NCI-H524 (cell line): ENCODE measurements at regions not wholly inside any gene's neighbourhood (a gene's known extent, or its start where the extent isn't known, plus 50 kb on each side); places are given as distances from the start of the nearest gene placed in this dataset.

ENCODE experiments used
- DNase-seq, 2 experiments: peaks; one replicate each; lab custom pipeline; 2025; lab: John Stamatoyannopoulos, UW

- DNase-seq: no peak
Observed at GRCh38 chr7:22911889-22912288, 89.2 kb upstream of the TOMM7 start.

GRCh38 chr7:22909917-22910316 is 87.3 kb upstream of the TOMM7 start:
- DNase-seq: no peak

- no peak for DNase-seq
Observed at GRCh38 chr7:22907805-22908204, 85.2 kb upstream of the TOMM7 start.

DNA sequence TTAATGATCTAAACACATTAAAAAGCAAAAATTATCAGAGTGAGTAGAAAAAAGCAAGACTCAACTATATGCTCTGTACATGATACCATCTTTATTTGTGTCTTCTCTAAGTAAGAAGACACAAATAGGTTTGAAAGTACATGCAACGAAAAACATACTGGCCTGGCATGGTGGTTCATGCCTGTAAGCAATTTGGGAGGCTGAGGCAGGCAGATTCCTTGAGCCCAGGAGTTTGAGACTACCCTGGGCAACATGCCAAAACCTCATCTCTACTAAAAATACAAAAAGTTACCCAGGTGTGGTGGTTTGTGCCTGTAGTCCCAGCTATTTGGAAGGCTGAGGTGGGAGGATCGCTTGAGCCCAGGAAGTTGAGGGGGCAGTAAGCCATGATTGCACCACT is 78.1 kb upstream of the TOMM7 start:
- DNase-seq: no peak

DNA sequence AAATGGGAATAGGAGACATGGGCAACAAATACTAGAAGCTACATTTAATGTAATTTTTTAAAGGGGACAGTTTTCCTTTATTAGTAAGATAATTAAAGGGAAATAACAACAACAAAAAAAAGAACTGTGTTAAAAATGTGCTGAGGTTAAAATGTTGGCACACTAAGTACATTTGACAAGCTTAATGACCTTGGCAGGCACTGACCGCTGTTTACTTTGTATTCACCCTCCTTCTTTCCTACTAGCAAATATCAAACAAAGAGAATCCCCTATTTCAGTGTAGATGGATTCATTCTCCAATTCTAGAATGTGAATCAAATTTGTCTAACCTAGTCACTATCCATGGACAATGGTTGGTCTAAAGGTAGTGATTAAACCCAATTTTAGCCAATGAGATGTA is 77.5 kb upstream of the TOMM7 start:
- no peak for DNase-seq

- peak in 1 of 2 experiments; percentile 19 for DNase-seq
Observed at GRCh38 chr7:22896917-22897316, 74.3 kb upstream of the TOMM7 start.

DNA sequence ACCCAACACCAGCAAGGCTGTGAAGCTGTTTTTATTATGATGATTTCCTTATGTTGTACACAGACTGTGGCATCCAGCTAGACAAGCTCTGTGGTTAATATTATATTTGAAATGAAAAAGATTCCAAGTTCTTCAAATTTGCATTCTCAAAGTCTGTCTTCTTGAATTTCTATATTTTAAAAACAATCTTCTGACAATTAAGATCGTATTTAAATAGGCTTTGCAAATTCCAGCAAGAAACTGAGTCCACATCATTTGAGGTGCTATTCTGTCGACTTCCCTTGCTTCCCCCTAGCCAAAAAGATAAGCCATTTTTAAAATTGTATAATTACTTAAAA is 73.1 kb upstream of the TOMM7 start:
- no peak for DNase-seq

DNA sequence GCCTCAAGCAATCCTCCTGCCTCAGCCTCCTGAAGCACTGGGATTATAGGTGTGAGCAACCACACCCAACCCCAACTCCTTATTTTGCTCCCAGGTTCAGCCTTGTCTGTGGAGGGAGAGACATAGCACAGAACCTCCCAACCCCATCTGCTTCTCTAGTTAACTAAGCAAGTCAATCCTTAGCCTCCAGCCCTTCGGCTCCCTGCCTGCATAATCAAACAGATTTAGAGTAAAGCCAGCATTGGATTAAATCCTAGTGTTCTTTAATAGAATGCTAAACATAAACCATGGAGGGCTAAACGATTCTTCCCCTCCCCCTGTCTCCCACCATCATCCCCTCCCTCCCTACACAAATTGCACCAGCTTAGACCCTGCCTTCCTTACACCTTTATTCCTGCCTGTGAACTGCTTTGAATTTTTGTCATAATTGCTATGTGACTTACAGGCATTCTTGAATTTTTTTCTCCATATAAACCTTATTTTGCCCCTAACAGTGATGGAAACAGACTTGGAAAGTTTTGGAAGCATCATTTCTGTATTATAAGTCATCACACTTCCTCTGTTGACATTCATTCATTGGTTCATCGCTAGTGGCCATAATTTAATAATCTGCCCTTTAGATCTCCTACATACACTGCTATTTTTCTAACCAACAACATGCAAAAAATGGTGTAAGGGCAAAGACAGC is 72.6 kb upstream of the TOMM7 start:
- DNase-seq: peak in 1 of 2 experiments; percentile 38

GRCh38 chr7:22894546-22894945 is 71.9 kb upstream of the TOMM7 start:
- DNase-seq: no peak

DNA sequence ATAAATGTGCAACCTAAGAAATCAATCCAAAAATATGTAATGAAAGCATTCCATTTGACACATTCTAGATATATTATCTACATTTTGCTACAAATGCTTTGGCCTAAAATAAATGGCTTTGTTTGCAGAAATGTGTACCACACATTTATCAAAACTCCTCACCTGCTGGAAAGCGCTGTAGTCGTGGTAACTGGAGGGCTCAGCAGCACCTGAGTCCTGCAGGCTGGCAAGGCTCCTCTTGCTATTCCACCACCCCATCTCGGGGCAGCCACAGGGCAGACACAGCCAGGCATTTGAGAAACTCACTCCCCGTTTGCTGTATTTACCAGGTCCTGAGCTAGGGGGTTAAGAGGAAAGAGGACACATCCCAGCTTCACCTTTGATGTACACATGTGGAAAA is 68.1 kb upstream of the TOMM7 start:
- no peak for DNase-seq

DNA sequence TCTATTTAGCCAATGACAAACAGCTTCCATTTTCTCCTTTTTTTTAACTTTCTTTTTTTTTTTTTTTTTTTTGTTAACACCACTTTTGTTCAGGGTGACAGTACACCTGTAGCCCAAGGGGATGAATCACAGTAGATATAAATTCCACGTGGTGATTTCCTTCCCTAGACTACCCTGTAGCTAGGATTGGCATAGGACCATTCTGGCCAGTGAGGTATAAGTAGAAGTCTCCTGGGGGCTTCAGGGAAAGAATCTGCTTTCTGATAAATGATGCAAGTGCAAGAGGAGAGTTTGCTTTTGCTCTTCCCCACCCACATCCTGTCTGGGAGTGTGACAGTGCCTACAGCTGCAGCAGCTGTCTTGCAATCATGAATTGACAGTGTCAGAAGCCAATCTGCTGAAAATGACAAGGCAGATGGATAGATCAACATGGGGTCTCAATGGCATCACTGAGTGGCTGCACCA is 63.2 kb upstream of the TOMM7 start:
- DNase-seq: peak; percentile 2 to 79

DNA sequence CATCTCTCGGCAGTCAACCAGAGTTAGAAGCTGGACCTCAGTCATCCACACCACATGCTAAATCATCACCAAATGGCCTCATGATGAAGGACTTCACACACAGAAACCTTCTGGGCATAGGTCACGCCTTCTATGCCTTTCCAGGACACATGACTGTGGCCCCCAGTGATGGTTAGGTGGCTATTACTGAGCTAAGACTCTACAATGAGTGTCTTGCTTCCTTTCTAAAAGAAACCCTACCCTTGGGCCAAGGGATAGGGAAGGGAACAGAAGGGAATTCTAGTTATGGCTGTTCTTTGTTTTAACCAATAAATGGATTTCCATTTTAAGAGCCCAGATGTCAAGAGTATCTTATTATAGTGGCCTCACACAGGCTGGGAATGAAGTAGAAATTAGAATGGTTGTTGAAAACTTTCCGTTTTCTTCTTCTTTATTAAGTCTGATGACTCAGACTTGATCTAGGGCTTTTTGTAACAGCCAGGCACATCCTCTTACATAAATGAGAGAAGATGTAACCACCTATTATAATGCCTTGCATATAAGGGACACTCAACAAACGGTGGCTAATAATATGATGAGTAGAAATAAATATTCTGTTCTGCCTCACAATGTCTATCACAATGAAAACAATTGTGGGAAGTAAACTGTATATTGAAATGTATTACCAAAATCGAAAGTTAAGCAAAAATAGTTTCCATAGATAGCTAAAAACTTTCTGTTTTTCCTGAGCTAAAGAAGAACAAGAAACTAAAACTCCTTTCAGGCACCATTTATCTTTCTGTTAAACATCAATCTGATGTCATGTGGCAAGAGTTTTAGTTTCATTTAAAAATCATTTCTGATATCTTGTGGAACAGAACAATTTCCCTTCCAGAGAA is 62.5 kb upstream of the TOMM7 start:
- peak in 1 of 2 experiments; percentile 62 for DNase-seq

DNA sequence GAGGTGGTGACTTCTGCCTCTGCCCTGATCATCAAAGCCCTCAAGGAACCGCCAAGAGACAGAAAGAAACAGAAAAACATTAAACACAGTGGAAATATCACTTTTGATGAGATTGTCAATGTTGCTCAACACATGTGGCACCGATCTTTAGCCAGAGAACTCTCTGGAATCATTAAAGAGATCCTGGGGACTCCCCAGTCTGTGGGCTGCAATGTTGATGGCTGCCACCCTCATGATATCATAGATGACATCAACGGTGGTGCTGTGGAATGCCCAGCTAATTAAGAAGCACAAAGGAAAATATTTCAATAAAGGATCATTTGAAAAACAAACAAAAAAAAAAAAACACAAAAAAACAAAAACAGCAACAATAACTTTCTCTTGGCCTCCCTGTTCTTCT is 59.5 kb upstream of the TOMM7 start:
- DNase-seq: no peak

DNA sequence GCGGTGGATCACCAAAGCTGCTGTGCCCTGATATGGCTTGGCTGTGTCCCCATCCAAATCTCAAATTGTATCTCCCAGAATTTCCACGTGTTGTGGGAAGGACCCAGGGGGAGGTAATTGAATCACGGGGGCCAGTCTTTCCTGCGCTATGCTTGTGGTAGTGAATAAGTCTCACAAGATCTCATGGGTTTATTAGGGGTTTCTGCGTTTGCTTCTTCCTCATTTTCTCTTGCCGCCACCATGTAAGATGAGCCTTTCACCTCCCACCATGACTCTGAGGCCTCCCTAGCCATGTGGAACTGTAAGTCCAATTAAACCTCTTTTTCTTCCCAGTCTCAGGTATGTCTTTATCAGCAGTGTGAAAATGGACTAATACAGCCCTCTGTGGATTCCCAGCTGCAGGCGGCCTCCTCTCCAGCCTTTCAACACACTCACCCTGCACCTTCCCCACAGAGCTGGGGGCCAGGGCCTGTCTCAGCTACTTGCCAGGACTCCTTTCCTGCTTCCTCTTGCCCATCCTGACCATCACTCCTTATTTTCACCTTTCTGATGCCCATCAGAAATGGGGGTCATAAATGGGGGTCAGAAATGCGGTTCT is 57.2 kb upstream of the TOMM7 start:
- no peak for DNase-seq

- no peak for DNase-seq
Observed at GRCh38 chr7:22879280-22879679, 56.6 kb upstream of the TOMM7 start.

- peak; percentile 13 to 53 for DNase-seq
Observed at GRCh38 chr7:22876986-22877729, 54.5 kb upstream of the TOMM7 start.

DNA sequence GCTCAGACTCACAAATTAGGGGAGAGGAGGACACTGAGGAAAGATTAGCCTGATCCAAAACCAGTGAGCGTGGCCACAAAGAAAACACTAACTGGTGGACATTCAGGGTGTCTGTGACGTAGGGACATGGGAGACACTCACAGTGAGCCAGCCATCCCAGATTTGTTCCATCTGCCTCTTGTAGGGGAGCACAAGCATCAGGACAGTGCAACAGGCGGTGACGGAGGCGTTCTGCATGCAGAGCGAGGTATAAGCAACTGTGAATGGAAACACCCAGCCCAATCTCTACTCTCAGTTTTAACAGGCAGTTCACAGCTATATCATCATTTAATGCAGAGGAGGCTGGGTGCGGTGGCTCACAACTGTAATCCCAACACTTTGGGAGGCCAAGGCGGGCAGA is 52.8 kb upstream of the TOMM7 start:
- DNase-seq: no peak

GRCh38 chr7:22874904-22875303 is 52.3 kb upstream of the TOMM7 start:
- no peak for DNase-seq
